GM13976 (cell line): ENCODE measurements at regions not wholly inside any gene's neighbourhood (a gene's known extent, or its start where the extent isn't known, plus 50 kb on each side); places are given as distances from the start of the nearest gene placed in this dataset.

ENCODE experiments used
- DNase-seq: peaks from one replicate; pipeline ENCODE4 v3.0.0; 2012; ENCODE audit warnings: low spot score
- CTCF ChIP-seq: IDR thresholded peaks from 2 replicates; pipeline ENCODE4 v1.5.1; 2012; ENCODE audit warnings: borderline replicate concordance, mild to moderate bottlenecking; ENCODE audit not compliant: insufficient read depth; ENCODE audit errors: extremely low read depth, missing control alignments, control extremely low read depth
- in situ Hi-C: fragments of 300-500 bp; cut with MboI; formaldehyde crosslinking; loops from one replicate; pipeline ENCODE4 v1.12.0; 2022; ENCODE audit warnings: low sequenced_read_pairs, mixed read lengths, inconsistent platforms; ENCODE audit not compliant: unreplicated experiment

DNA sequence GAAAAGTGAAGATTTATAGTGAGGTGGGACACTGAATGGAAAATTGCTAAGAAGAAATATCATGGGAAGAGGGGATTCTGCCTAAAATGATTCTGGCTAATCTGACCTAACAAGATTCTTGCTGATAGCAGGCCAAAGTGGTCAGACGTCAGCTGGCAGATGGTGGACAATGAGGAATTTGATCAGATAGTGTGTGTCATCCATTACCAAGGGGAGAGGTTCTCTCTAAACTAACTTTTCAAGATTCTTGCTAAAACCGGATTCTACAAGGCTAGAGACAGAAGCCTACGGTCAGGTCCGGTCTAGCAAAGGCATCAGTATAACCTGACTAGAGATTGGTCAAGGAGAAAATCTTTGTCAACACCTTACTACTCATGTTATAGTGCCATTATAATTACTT, 306.0 kb downstream of the ZNF608 start:
- no peak for DNase-seq
- TF ChIP-seq CTCF, result no peak
- in situ Hi-C loops, result no loop called here

DNA sequence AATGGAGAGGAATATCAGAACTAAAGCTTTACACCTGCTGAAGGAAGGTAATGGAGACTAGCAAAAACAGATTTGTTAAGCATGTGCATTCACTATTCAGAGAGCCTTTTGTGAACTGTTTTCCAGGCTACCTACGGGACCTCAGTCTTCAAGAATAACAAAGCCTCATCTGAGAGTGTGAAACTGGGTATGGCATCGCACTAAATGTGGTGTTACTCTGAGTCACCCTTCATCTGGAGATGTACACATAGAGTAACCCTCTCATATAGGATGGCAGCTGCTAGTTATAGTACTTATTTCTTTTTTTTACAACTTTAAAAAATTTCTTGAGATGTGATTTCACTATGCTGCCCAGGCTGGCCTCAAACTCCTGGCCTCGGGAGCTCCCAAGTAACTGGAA, 306.8 kb downstream of the ZNF608 start:
- DNase-seq, result no peak
- in situ Hi-C loops, result no loop called here
- TF ChIP-seq CTCF, result no peak

- TF ChIP-seq CTCF, result no peak
- no peak for DNase-seq
- in situ Hi-C loops, result no loop called here
Observed at GRCh38 chr5:124438903-124439281, 307.5 kb downstream of the ZNF608 start.

GRCh38 chr5:124438026-124438902, 308.2 kb downstream of the ZNF608 start:
- in situ Hi-C loops, result no loop called here
- TF ChIP-seq CTCF, result no peak
- DNase-seq, result no peak

DNA sequence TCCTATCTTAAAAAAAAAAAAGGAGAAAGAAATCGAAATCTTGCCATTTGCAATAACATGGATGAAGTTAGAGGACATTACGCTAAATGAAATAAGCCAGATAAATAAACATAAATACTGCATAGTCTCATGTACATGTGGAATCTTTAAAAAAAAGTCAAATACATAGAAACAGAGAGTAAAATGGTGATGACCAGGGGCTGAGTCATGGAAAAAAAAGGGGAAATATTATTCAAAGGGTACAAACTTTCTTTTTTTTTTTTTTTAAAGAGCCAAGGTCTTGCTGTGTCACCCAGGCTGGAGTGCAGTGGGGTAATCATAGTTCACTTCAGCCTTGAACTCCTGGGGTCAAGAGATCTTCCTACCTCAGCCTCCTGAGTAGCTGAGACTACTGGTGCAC, 310.1 kb downstream of the ZNF608 start:
- DNase-seq, result no peak
- no peak for TF ChIP-seq CTCF
- in situ Hi-C loops, result no loop called here

- no peak for DNase-seq
- in situ Hi-C loops, result no loop called here
- TF ChIP-seq CTCF, result no peak
Observed at GRCh38 chr5:124433170-124433569, 313.3 kb downstream of the ZNF608 start.
